ENCODE measurements at regions not wholly inside any gene's neighbourhood (a gene's known extent, or its start where the extent isn't known, plus 50 kb on each side); places are given as distances from the start of the nearest gene placed in this dataset.

- TF ChIP-seq, protein P1, sequence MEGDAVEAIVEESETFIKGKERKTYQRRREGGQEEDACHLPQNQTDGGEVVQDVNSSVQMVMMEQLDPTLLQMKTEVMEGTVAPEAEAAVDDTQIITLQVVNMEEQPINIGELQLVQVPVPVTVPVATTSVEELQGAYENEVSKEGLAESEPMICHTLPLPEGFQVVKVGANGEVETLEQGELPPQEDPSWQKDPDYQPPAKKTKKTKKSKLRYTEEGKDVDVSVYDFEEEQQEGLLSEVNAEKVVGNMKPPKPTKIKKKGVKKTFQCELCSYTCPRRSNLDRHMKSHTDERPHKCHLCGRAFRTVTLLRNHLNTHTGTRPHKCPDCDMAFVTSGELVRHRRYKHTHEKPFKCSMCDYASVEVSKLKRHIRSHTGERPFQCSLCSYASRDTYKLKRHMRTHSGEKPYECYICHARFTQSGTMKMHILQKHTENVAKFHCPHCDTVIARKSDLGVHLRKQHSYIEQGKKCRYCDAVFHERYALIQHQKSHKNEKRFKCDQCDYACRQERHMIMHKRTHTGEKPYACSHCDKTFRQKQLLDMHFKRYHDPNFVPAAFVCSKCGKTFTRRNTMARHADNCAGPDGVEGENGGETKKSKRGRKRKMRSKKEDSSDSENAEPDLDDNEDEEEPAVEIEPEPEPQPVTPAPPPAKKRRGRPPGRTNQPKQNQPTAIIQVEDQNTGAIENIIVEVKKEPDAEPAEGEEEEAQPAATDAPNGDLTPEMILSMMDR (IDR thresholded peaks at IDR 0.05) = no peak
- intact Hi-C loops (cut with DNase I) = no loop called here
Measured at GRCh38 chr2:180279581-180279980, 272.5 kb upstream of the CWC22 start.

DNA sequence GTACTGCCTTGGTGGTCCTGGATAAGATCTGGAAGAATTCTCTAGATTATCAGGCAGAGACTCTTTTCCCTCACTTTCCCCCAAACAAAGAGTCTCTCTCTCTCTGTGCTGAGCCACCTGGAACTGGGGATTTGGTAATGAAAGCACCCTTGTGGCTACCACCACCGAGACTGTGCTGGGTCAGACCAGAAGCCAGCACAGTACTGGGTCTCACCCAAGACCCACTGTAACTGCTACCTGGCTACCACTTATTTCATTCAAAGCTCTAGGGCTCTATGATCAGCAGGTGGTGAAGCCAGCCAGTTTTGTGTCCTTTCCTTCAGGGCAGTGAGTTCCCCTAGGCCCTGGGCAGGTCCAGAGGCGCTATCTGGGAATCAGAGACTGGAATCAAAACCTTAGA, 269.6 kb upstream of the CWC22 start:
- intact Hi-C loops (cut with DNase I) = no loop called here
- Histone ChIP-seq H3K4me1 (no peaks in the 10 kb centered on the region), H3K9me3 (no peaks in the 10 kb centered on the region), H3K4me3 (no peak overlapping the region), H3K36me3 (no peaks in the 10 kb centered on the region), H3K27ac (no peak overlapping the region), H3K27me3 (no peaks in the 10 kb centered on the region)
- DNase-seq = no peak
- TF ChIP-seq, protein P1 (IDR thresholded peaks at IDR 0.05) = no peak
- no peak for ATAC-seq

More at GRCh38 chr2:180279581-180279980, 272.5 kb upstream of the CWC22 start:
- H3K4me3 ChIP-seq = no peak overlapping the region
- H3K4me1 ChIP-seq = no peaks in the 10 kb centered on the region
- DNase-seq (no peak), ATAC-seq (no peak)
- H3K36me3 ChIP-seq = no peaks in the 10 kb centered on the region
- H3K27ac ChIP-seq = no peak overlapping the region
- H3K27me3 ChIP-seq = no peaks in the 10 kb centered on the region
- H3K9me3 ChIP-seq = no peaks in the 10 kb centered on the region

DNA sequence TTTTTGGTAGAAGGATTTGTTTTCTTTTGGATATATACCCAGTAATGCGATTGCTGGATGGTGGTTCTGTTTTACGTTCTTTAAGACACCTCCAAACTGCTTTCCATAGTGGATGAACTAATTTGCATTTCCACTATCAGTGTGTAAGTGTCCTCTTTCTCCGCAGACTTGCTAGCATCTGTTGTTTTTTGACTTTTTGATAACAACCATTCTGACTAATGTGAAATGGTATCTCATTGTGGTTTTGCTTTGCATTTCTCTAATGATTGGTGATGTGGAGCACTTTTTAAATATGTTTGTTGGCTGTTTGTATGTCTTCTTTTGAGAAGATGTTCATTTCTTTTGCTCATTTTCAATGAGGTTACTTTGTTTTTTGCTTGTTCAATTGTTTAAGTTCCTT, 260.9 kb upstream of the CWC22 start:
- no peaks in the 10 kb centered on the region for H3K27me3 ChIP-seq
- no peaks in the 10 kb centered on the region for H3K4me1 ChIP-seq
- no peak overlapping the region for H3K27ac ChIP-seq
- H3K9me3 ChIP-seq = no peaks in the 10 kb centered on the region
- intact Hi-C loops (cut with DNase I) = no loop called here
- DNase-seq (no peak), ATAC-seq (no peak)
- TF ChIP-seq, protein P1 (IDR thresholded peaks at IDR 0.05) = no peak
- H3K36me3 ChIP-seq = no peaks in the 10 kb centered on the region
- no peak overlapping the region for H3K4me3 ChIP-seq

GRCh38 chr2:180261976-180262375, 254.9 kb upstream of the CWC22 start:
- ATAC-seq (no peak), DNase-seq (no peak)
- intact Hi-C loops (cut with DNase I) = no loop called here
- H3K4me1 ChIP-seq = no peaks in the 10 kb centered on the region
- H3K27me3 ChIP-seq = no peaks in the 10 kb centered on the region
- no peaks in the 10 kb centered on the region for H3K9me3 ChIP-seq
- TF ChIP-seq, protein P1 (IDR thresholded peaks at IDR 0.05) = no peak
- H3K36me3 ChIP-seq = no peaks in the 10 kb centered on the region
- H3K27ac ChIP-seq = no peak overlapping the region
- no peak overlapping the region for H3K4me3 ChIP-seq

DNA sequence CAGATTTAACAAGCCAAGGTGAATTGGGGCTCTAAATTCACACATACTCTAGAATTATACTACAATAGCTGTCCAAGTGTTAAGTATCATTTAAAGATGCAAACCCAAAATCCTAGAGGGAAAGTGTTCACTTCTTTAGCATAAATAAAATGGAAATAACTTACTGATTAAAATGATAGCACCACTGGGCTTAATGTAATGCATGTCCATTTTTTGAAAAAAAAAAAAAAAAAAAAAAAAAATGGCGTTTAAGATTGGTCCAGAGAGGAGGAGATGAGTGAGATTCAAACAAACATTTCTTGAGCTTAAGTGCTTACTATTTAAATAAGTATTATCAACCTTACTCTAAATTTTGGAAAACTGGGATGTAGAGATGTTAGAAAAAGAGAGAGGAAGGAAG, 251.5 kb upstream of the CWC22 start:
- intact Hi-C loops (cut with DNase I) = no loop called here

More for the DNA sequence above, 251.5 kb upstream of the CWC22 start:
- no peak for ATAC-seq
- H3K4me1 ChIP-seq = no peaks in the 10 kb centered on the region
- DNase-seq = no peak
- TF ChIP-seq, protein P1 (IDR thresholded peaks at IDR 0.05) = no peak
- no peaks in the 10 kb centered on the region for H3K36me3 ChIP-seq
- no peaks in the 10 kb centered on the region for H3K9me3 ChIP-seq
- H3K4me3 ChIP-seq = no peak overlapping the region
- no peaks in the 10 kb centered on the region for H3K27me3 ChIP-seq
- H3K27ac ChIP-seq = no peak overlapping the region
